Dermis microvascular lymphatic vessel endothelial cell (primary cell): ENCODE measurements at regions not wholly inside any gene's neighbourhood (a gene's known extent, or its start where the extent isn't known, plus 50 kb on each side); places are given as distances from the start of the nearest gene placed in this dataset.
"Not testable (repeated sequence)": the region's sequence is repeated elsewhere in the genome, so short reads cannot be mapped to it uniquely, and the experiment has no call there.

Experiments
- DNase-seq, 2 donors: peaks; one replicate each; pipeline versions ENCODE4 v3.0.0 to v3.0.0-alpha.2; 2010; ENCODE audit warnings: low read depth in 2 of 2

DNA sequence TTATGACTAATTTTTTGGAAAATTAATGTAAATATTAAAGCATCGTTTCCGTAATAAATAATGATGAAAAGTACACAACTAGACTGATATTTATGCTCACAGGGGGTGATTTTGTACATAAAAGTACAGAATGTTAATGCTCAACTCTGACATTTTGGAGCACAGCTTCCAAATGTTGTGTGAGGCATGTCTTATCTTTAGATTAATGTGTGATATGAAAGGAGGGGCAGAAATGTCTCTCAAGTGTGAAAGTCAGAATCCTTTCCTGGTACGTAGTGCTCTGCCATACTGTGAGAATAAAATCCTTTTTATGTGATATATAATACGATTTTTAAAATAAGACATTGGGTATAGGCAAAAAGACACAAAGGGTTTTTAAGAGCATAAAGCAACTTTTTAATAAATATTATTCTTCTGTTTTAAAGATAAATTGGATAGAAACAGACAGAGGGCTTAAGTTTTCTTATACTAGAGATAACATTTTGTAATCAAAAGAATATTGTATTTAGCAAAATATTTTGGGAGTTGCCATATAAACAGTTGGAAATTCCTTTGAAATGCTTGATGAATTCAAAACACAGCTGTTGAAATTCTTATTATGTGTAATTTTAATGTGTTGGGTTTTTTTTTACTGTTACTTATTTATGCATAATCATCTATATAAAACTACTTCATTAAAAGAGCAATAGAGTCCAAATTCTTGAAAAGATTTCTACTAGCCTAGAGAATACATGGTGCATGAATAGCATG lies 389.7 kb downstream of the RAP2B start:
- DNase-seq = no peak

DNA sequence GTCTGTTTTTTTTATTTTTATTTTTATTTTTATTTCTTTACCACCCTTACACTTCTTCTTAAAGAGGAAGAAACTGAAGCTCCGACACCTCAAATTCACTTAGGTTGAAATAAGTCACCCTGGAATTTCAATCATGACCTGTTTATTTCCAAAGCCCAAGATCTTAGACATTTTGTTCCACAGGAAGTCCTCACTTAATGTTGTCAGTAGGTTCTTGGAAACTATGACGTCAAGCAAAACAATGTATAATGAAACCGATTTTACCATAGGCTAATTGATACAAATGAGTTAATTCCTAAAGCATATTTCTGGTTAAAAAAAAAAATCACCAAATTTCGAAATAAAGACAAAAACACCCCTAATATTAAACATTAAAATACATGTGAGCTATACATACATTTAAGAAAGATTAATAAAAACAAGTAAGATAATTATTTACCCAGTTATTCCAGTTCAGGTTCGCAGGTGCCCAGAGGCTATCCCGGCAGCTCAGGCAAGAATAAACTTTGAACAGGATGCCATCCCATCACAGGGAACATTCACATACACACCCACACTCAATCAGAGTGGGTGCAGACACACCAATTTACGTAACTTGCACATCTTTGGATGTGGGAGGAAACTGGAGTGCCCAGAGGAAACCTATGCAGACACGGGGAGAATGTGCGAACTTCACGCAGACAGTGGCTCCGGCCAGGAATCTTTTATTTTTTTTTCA lies 391.0 kb downstream of the RAP2B start:
- DNase-seq = peak in 1 of 2 donors; percentile 7

DNA sequence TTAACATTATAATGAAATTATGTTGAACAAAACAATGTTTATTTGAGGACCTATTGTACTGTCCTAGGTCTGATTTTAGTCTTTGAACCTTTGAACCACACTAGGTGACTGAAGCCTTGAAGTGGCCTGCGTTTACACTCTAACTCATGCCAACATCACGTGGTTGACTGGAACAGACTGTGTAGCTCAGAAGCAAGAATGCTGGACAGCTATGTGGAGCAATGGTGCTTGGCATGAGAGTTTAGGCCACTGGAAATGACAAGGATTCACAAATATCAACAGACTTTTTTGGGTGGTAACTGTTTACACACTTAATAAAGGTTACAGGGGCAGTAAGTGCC lies 391.5 kb downstream of the RAP2B start:
- DNase-seq = no peak

DNA sequence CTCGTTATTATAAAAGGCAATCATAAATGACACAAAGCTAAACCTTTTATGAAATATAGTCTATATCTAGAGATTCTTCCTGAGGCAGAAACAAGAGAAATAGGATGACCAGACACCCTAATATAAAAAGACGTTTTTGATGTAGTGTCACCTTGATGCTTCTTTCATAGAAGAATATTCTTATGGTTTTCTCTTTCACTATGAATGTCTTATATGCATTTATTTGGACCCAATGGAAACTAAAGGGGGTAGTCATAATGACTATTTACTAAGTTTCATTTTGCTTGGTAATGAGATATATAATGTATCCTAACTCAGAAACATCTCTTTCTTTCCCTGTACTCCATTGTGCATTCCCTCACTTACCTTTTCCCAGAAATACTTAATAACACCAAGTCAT lies 393.9 kb downstream of the RAP2B start:
- DNase-seq = no peak

- DNase-seq = not testable (repeated sequence)
Measured at GRCh38 chr3:153559366-153559765, 397.3 kb downstream of the RAP2B start.

- no peak for DNase-seq
Measured at GRCh38 chr3:153567011-153567410, 405.0 kb downstream of the RAP2B start.

- DNase-seq = no peak
Measured at GRCh38 chr3:153567556-153567955, 405.5 kb downstream of the RAP2B start.

GRCh38 chr3:153570481-153570880 lies 408.5 kb downstream of the RAP2B start:
- DNase-seq = not testable (repeated sequence)

DNA sequence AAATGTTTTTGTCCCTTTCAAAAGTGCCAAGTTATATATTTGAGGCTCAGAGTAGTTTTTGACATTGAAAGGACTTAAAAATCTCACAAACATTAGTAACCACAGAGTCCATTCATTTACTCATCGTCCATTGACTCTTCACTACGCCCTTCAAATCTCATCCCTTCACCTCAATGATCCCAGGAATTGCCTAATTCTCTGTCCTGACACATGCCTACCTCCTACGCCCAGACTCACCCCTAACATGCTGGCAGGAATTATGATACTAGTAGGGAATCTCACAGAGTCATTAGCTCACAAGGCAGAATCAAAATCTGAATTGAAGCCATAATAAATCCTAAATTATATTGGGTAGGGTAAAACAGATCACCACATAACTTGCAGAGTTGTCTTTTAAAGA lies 410.1 kb downstream of the RAP2B start:
- DNase-seq = no peak

GRCh38 chr3:153572654-153573053 lies 410.6 kb downstream of the RAP2B start:
- DNase-seq = no peak

DNA sequence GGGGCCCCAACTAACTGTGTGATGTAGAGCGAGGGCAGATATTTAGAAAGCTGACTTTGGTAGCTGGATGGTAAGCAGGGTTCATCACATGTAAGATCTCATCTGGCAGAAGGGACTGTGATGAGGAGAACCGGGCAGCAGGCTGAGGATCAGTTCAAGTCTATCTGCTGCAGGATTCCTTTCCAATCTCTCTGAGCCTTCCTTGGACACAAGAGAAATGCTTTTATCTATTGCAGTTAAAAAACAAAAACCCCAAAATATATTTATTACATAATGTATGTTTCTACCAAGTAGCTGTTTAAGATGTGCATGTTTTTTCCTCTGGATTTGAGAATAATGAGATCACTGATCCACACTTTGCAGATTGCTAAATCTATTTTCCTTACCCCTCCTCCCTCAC lies 411.5 kb downstream of the RAP2B start:
- no peak for DNase-seq

DNA sequence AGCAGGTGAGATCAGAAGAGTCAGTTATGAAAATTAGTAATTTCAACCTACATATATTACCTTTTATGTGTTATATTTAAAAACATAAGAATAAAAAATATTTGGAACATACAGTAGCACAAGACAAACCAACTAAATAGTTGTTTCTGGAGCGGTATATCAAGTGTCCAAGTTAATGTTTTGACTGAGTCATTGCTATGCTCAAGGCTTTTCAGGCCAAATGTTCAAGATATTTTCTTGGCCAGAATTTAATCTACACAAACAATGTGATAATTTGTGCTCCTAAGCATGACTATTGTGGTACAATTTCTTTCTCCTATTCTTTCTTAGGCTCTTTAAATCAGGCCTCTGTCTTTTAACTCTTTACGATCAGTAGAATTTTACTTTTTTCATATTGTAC lies 412.4 kb downstream of the RAP2B start:
- DNase-seq = no peak

DNA sequence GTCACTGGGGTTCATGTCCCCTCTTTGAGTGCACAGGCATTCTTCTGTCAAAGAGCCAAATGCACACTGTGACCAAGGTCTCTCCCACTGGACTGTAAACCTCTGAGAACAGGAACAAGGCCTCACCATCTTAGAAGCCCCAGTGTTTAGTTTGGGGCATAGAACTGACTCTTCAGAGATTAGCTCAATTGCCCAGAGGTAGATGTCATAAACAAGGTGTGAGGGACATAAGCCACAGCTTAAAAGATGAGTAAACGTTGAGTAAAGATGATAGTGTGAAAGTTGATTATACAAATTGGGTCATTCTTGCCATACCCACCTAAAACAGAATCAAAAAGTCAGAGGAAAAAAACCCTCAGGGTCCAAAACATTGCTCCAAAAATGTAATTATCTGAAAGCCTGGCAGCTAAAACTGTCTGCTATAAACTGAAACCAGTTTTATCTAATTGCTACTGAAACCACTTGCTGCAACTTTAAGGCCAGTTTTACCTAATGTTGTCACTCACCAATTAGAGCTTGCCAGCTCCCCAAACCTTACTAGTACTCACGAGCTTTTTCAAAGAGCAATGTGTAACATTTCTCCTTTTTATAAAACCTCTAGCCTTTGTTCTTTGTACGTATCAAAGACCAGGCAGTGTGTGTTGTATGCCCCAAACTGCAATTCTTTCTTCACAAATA lies 415.2 kb downstream of the RAP2B start:
- DNase-seq = no peak

- DNase-seq = no peak
Measured at GRCh38 chr3:153578046-153578445, 416.0 kb downstream of the RAP2B start.

GRCh38 chr3:153590051-153590450 lies 428.0 kb downstream of the RAP2B start:
- DNase-seq = peak in 1 of 2 donors; percentile 13

GRCh38 chr3:153591561-153592245 lies 429.7 kb downstream of the RAP2B start:
- no peak for DNase-seq

GRCh38 chr3:153595186-153595815 lies 433.3 kb downstream of the RAP2B start:
- peak; percentile 47 to 60 for DNase-seq

DNA sequence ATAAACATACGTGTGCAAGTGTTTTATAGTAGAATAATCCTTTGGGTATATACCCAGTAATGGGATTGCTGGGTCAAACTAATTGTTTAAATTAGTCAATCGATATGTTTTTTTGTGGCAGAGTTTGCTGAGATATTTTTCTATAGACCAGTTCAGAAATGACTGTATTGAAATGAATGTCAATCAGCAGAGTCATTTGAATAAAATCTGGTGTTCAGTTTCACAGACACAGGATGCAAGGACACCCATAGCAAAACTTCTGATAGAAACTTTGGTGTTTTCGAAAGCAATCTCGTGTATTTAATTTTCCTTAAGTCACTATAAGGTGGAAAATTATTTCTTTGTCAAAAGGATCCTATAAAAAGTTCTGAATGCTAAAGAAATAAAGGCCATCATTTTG lies 434.4 kb downstream of the RAP2B start:
- DNase-seq = no peak

DNA sequence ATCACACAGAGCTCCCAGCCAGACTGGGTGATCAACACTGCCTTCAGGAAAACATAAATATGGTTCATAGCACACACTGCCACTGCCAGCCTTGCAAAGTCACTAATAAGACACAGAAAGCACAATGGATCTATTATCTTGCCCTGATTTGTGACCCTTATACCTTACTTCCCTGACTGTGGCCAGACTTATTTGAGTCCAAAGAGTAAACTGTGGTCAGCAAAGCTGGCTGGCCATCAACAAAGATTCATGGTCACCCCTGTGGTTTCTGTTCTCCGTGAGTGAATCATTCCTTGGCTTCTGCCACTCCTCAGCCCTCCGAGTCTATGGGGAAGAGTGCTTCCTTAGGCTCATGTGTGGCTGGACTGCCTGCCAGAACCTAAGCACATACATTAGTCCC lies 437.7 kb downstream of the RAP2B start:
- DNase-seq = peak in 1 of 2 donors; percentile 79

DNA sequence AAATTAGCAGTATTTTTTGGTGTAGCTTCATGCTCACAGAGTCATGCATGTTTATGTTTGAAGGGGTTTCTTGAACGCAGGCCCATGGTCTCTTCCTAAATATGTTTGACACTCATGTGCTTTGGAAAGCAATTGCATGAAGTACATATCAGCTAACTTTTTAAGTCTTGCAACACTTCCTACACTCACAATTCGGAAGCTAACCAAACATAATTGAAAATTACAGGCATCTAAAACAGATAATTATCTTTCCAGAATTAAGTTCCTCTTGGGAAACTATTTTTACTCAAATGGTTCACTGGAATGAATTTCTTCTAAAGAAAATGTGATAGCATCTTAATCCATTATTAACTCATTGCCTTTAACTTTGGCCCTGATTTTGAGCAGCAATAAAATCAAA lies 438.9 kb downstream of the RAP2B start:
- no peak for DNase-seq

DNA sequence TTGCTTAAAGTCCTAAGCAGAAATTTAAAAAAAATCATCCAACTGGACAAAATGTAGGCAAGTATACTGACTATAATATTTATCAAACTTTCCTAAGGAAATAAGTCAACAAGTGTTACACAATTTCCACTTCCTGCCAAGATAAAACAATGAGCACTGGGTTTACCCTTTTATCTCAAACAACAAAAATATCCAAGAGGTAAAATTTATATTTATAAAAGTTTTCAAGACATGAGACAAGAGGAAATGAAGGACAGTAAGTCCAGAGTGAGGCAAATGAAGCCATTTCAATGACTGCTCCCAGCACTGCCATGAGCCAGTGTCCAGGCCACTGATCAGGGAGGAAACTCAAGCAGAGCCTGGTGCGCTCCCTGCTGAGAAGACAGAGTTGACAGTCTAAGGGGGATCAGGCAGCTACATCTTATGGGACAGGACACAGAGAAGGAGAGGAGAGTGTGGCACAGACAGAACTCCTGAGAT lies 439.4 kb downstream of the RAP2B start:
- peak in 1 of 2 donors; percentile 52 for DNase-seq
